Esophagus squamous epithelium (tissue), 4 donors: ENCODE measurements at regions not wholly inside any gene's neighbourhood (a gene's known extent, or its start where the extent isn't known, plus 50 kb on each side); places are given as distances from the start of the nearest gene placed in this dataset.

Experiments
- CTCF ChIP-seq, 6 experiments: fragments of 450-650 bp in 4 of 6; fragments of 200-600 bp in 2 of 6; sonication (generic) in 2 of 6; IDR thresholded peaks; one replicate each; pipeline ENCODE4 v1.5.1; 2016 to 2019; ENCODE audit warnings: antibody characterized with exemption in 6 of 6, mild to moderate bottlenecking in 4 of 6, moderate library complexity in 4 of 6
- POLR2A ChIP-seq, 4 donors: fragments of 450-650 bp; IDR thresholded peaks; one replicate each; pipeline ENCODE4 v1.6.1; 2017; ENCODE audit warnings: antibody characterized with exemption in 4 of 4, mild to moderate bottlenecking in 4 of 4, moderate library complexity in 3 of 4

DNA sequence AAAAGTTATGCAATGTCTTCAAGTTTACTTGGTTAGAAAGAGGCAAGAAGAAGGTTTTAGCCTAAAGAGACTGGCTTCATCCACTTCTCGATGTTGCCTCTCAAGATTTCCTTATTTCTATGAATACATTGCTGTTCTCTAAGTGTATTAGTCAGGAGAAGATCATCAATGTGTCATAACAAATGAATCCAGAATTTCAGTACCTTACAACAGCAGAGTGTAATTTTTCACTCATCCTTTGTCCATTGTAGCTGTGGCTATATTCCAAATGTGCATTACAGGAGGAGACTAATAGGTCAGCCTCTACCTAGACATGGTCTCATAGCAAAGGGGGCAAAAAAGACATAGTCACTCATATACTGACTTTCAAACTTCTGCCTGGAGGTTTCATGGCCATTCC, 579.1 kb downstream of the PRKD1 start:
- TF ChIP-seq CTCF (IDR thresholded peaks at IDR 0.05) (no peak), POLR2A (IDR thresholded peaks at IDR 0.05) (no peak)
